GM23248 (cell line): ENCODE measurements at regions not wholly inside any gene's neighbourhood (a gene's known extent, or its start where the extent isn't known, plus 50 kb on each side); places are given as distances from the start of the nearest gene placed in this dataset.

Experiments used
- EZH2 ChIP-seq: fragments of 200-600 bp; sonication (generic); IDR thresholded peaks from 2 replicates; pipeline ENCODE4 v1.6.1; 2018; ENCODE audit warnings: antibody characterized with exemption, mild to moderate bottlenecking; ENCODE audit not compliant: insufficient read depth, poor library complexity, severe bottlenecking
- EZH2phosphoT487 ChIP-seq: fragments of 200-600 bp; sonication (generic); IDR thresholded peaks from 2 replicates; pipeline ENCODE4 v1.6.1; 2018; ENCODE audit warnings: antibody characterized with exemption, moderate library complexity, mild to moderate bottlenecking, low read depth; ENCODE audit not compliant: insufficient read depth

DNA sequence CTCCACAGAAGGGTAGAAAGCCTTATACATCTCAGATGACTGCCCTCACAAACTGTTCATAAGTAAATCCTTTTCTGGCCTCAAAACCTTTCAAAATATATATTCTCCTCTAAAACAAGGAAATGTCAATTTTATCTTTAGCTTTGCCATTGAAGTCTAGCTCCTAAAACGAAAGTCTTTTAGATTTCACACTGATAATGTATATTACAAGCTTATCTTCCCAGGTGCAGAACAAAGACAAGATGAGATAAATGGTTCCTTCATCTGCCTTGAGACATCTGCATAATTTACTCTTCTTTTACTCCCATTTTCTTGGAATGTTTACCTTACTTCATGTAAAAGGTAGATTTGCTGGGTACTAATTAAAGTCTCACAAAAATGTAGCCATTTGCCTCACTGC, 257.1 kb downstream of the SYT10 start:
- TF ChIP-seq EZH2phosphoT487 (no peak), EZH2 (no peak)
